SK-N-MC (cell line): ENCODE measurements at regions not wholly inside any gene's neighbourhood (a gene's known extent, or its start where the extent isn't known, plus 50 kb on each side); places are given as distances from the start of the nearest gene placed in this dataset.

Source experiments
- EZH2 ChIP-seq: fragments of 200-600 bp; sonication (generic); IDR thresholded peaks from one replicate; pipeline ENCODE4 v1.6.1; 2017; ENCODE audit warnings: antibody characterized with exemption
- FOXP2 ChIP-seq: optimal IDR thresholded peaks from 2 replicates; pipeline ENCODE3; 2011; ENCODE audit warnings: mild to moderate bottlenecking, moderate library complexity; ENCODE audit not compliant: insufficient read depth; ENCODE audit errors: extremely low read length, control extremely low read depth
- POLR2AphosphoS5 ChIP-seq: IDR thresholded peaks from 2 replicates; pipeline ENCODE4 v1.6.1; 2012; ENCODE audit warnings: mild to moderate bottlenecking, low read depth, low read length, borderline replicate concordance

DNA sequence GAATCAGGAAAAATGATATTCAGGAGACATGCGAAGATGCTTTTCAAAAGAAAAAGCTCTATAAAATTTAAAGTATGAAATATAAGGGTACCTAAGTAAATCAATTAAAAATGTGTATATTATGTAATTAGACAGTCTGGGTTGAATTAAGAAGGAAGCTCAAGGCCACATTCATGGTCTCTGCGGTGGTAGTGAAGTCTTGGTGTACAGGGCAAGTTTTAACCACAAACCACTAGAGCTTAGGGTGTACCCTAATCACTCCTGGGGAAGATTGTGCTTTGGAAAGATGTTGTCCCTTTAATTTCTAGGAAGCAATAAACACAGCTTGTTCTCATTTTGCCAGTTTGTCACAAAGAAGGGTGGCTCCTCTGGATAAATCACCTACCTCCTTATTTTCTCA lies 287.2 kb upstream of the ZNF608 start:
- TF ChIP-seq POLR2AphosphoS5 (no peak), EZH2 (no peak), FOXP2 (no peak)
